Natural killer cell (primary cell): ENCODE measurements at regions not wholly inside any gene's neighbourhood (a gene's known extent, or its start where the extent isn't known, plus 50 kb on each side); places are given as distances from the start of the nearest gene placed in this dataset.

ENCODE experiments used
- ATAC-seq, 3 donors: fragments of 150-1000 bp in 2 of 3; fragments of 200-7000 bp in 1 of 3; cut with Tn5 transposase; 1 replicate in 1 of 3; 2 replicates in 2 of 3; pipeline ENCODE4 v1.10.0; 2021; ENCODE audit warnings: mild to moderate bottlenecking in 2 of 3, moderate library complexity in 2 of 3
- DNase-seq, 2 donors: peaks; one replicate each; pipeline versions ENCODE4 v3.0.0 to v3.0.0-alpha.2; 2013 to 2021; ENCODE audit warnings: mixed read lengths in 1 of 2
- H3K27ac ChIP-seq: one replicate; pipeline ENCODE4 v1.5.1; 2013; ENCODE audit warnings: mild to moderate bottlenecking, low read length
- H3K27me3 ChIP-seq: one replicate; pipeline ENCODE4 v1.6.1; 2013; ENCODE audit warnings: low read length; ENCODE audit not compliant: control insufficient read depth, insufficient read depth
- H3K36me3 ChIP-seq: one replicate; pipeline ENCODE4 v1.6.1; 2013; ENCODE audit warnings: low read length; ENCODE audit not compliant: control insufficient read depth, insufficient read depth
- H3K4me1 ChIP-seq: one replicate; pipeline ENCODE4 v1.6.1; 2013; ENCODE audit warnings: low read length; ENCODE audit not compliant: control insufficient read depth, insufficient read depth
- H3K4me3 ChIP-seq: one replicate; pipeline ENCODE4 v1.5.1; 2013; ENCODE audit warnings: low read length
- H3K9me3 ChIP-seq: one replicate; pipeline ENCODE4 v1.6.1; 2013; ENCODE audit warnings: low read length; ENCODE audit not compliant: control insufficient read depth, insufficient read depth
- H3K27ac Mint-ChIP-seq, 2 donors: one replicate each; pipeline ENCODE4 v1.8.0; 2022; ENCODE audit warnings: mild to moderate bottlenecking in 2 of 2, mixed read lengths in 2 of 2, moderate library complexity in 1 of 2
- H3K27me3 Mint-ChIP-seq, 2 donors: one replicate each; pipeline ENCODE4 v1.8.0; 2022; ENCODE audit warnings: low read depth in 2 of 2, mixed read lengths in 2 of 2
- H3K36me3 Mint-ChIP-seq: one replicate; pipeline ENCODE4 v1.8.0; 2022; ENCODE audit warnings: mixed read lengths
- H3K4me1 Mint-ChIP-seq, 2 donors: one replicate each; pipeline ENCODE4 v1.8.0; 2022; ENCODE audit warnings: mixed read lengths in 2 of 2
- H3K4me3 Mint-ChIP-seq: one replicate; pipeline ENCODE4 v1.8.0; 2022; ENCODE audit warnings: mild to moderate bottlenecking, moderate library complexity, mixed read lengths
- H3K9me3 Mint-ChIP-seq, 2 donors: one replicate each; pipeline ENCODE4 v1.8.0; 2022; ENCODE audit warnings: mixed read lengths in 2 of 2
- WGBS: methylation state at CpG from one replicate; pipeline ENCODE4 v1.1.7; 2013; ENCODE audit warnings: missing lambda C conversion rate; ENCODE audit not compliant: insufficient coverage; 5-methylcytosine and 5-hydroxymethylcytosine counted together
- intact Hi-C: fragments of 100-400 bp; cut with micrococcal nuclease; formaldehyde crosslinking; loops from one replicate; pipeline ENCODE4 v1.14.2; 2022
- TF ChIP-seq, protein P1 (sequence below): fragments of 200-600 bp; IDR thresholded peaks from one replicate; pipeline ENCODE4 v1.8.0; 2022; ENCODE audit warnings: antibody characterized with exemption

DNA sequence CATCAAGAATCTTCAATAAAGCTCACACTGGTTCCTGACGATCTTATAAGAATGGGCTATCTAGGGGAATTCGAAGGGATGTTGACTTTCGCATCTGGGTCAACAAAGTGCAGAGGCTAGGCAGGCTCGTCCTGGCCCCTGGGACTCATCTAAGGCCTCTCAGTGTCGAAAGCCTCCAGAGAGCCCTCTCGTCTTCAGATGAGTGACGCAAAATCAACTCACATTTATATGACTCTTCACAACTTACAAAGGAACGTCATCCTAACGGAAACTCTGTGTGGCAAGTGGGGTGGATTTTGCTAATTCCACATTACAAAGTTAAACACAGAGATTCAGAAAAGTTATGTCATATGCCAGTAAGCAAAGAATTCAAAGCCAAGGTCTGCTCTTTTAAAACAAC lies 270.5 kb upstream of the EXOC2 start:
- DNase-seq = no peak
- H3K9me3 ChIP-seq = no peaks in the 10 kb centered on the region
- TF ChIP-seq, protein P1, sequence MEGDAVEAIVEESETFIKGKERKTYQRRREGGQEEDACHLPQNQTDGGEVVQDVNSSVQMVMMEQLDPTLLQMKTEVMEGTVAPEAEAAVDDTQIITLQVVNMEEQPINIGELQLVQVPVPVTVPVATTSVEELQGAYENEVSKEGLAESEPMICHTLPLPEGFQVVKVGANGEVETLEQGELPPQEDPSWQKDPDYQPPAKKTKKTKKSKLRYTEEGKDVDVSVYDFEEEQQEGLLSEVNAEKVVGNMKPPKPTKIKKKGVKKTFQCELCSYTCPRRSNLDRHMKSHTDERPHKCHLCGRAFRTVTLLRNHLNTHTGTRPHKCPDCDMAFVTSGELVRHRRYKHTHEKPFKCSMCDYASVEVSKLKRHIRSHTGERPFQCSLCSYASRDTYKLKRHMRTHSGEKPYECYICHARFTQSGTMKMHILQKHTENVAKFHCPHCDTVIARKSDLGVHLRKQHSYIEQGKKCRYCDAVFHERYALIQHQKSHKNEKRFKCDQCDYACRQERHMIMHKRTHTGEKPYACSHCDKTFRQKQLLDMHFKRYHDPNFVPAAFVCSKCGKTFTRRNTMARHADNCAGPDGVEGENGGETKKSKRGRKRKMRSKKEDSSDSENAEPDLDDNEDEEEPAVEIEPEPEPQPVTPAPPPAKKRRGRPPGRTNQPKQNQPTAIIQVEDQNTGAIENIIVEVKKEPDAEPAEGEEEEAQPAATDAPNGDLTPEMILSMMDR = no peak
- ATAC-seq = no peak
- Mint-ChIP-seq H3K4me1 (no peaks in the 10 kb centered on the region), H3K9me3 (no peaks in the 10 kb centered on the region), H3K36me3 (no peaks in the 10 kb centered on the region), H3K27ac (no peak overlapping the region), H3K27me3 (peaks cover 17 to 44% of the 10 kb centered on the region in 2 donors), H3K4me3 (no peak overlapping the region)
- no peak overlapping the region for H3K4me3 ChIP-seq
- H3K4me1 ChIP-seq = no peaks in the 10 kb centered on the region
- H3K27me3 ChIP-seq = no peaks in the 10 kb centered on the region
- intact Hi-C loops = no loop called here
- no peaks in the 10 kb centered on the region for H3K36me3 ChIP-seq
- H3K27ac ChIP-seq = no peak overlapping the region
- WGBS = 77% methylated on average over 7 of the region's 9 CpGs

DNA sequence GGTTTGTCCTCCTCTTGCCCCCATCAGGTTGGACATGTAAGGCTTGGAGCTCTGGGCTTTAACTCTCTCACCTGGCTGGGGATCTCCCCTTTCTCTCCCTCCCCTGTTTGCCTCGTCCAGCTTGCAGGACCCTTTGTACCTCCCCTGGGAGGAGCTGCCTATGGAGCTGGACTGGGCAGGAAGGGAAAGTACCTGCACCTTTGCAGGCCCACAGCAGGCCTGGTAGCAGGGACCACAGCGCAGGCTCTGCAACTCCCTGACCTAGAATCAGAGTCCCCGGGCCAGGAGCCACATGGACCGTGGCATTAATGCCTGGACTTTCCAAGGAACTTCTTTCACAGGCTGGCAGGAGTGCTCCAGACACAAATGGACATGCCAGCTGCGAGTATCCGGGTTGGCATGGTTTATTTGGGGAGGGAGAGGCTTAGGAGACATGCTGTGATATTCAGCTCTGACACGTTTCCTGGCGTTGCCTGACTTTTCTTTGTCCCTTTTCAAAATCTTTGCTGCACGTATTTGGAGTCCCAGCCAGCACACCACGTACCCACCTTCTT lies 268.5 kb upstream of the EXOC2 start:
- no peaks in the 10 kb centered on the region for H3K27me3 ChIP-seq
- no peak overlapping the region for H3K27ac ChIP-seq
- H3K9me3 Mint-ChIP-seq = no peaks in the 10 kb centered on the region
- H3K4me3 ChIP-seq = no peak overlapping the region
- H3K4me1 ChIP-seq = no peaks in the 10 kb centered on the region
- 78% methylated on average over 10 of the region's 10 CpGs for WGBS
- H3K9me3 ChIP-seq = no peaks in the 10 kb centered on the region
- DNase-seq = no peak
- no peak for ATAC-seq
- no peaks in the 10 kb centered on the region for H3K36me3 ChIP-seq
- H3K27me3 Mint-ChIP-seq = peaks cover 14 to 44% of the 10 kb centered on the region in 2 donors
- no peak overlapping the region for H3K4me3 Mint-ChIP-seq
- intact Hi-C loops = no loop called here
- TF ChIP-seq, protein P1 = no peak
- no peaks in the 10 kb centered on the region for H3K4me1 Mint-ChIP-seq
- no peaks in the 10 kb centered on the region for H3K36me3 Mint-ChIP-seq
- H3K27ac Mint-ChIP-seq = no peak overlapping the region

DNA sequence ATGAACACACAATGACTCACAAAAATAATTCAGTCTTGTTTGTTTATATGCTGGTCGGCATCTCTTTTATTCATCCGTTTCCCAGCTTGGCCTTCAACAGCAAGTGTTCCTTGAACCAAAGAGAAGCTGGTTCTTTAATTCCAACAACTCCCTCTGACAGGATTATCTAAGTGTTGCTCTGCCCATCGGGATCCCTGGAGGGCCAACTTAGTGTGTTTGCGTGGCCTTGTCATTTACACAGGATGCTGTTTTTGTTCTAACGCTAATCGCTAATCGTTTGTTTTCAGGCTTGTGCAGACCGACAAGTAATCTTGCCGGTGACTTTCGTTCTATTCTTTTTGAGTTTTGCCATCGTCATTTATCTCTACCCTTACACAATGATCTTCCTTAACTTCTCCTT lies 267.4 kb upstream of the EXOC2 start:
- DNase-seq (no peak), ATAC-seq (no peak)
- no peak overlapping the region for H3K27ac ChIP-seq
- H3K27me3 ChIP-seq = no peaks in the 10 kb centered on the region
- H3K9me3 Mint-ChIP-seq = no peaks in the 10 kb centered on the region
- H3K4me1 ChIP-seq = no peaks in the 10 kb centered on the region
- peaks cover 17 to 42% of the 10 kb centered on the region in 2 donors for H3K27me3 Mint-ChIP-seq
- H3K4me1 Mint-ChIP-seq = no peaks in the 10 kb centered on the region
- H3K4me3 Mint-ChIP-seq = no peak overlapping the region
- 74% methylated on average over 11 of the region's 11 CpGs for WGBS
- no peak overlapping the region for H3K4me3 ChIP-seq
- H3K9me3 ChIP-seq = no peaks in the 10 kb centered on the region
- intact Hi-C loops = no loop called here
- no peaks in the 10 kb centered on the region for H3K36me3 ChIP-seq
- H3K36me3 Mint-ChIP-seq = no peaks in the 10 kb centered on the region
- TF ChIP-seq, protein P1 = no peak
- H3K27ac Mint-ChIP-seq = no peak overlapping the region

DNA sequence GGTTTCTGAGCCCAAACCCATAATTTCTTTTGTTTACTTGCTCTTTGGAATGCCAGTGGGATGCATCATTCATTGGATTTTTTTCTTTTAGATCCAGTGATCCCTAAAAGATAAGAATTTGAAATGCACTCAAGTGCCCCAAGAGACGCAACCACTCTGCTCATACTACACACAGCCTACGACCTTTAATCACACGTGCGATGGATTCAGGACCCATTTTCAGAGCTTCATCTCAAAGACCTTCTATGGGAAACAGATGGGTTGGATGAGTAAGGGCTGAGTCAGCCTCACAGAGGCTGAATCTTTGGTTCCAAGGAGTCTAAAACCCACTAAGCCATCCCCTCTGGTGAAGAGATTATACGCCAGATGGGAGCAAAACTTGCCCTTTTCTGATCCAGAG lies 265.5 kb upstream of the EXOC2 start:
- TF ChIP-seq, protein P1 = no peak
- Histone ChIP-seq H3K4me3 (no peak overlapping the region), H3K27ac (no peak overlapping the region), H3K36me3 (no peaks in the 10 kb centered on the region), H3K4me1 (no peaks in the 10 kb centered on the region), H3K9me3 (no peaks in the 10 kb centered on the region), H3K27me3 (no peaks in the 10 kb centered on the region)
- Mint-ChIP-seq H3K9me3 (no peaks in the 10 kb centered on the region), H3K4me1 (no peaks in the 10 kb centered on the region), H3K27ac (no peak overlapping the region), H3K27me3 (peaks cover 20 to 36% of the 10 kb centered on the region in 2 donors), H3K4me3 (no peak overlapping the region), H3K36me3 (no peaks in the 10 kb centered on the region)
- WGBS = 88% methylated on average over 5 of the region's 5 CpGs
- ATAC-seq (no peak), DNase-seq (no peak)
- intact Hi-C loops = no loop called here
